GM19025 (cell line): ENCODE measurements at regions not wholly inside any gene's neighbourhood (a gene's known extent, or its start where the extent isn't known, plus 50 kb on each side); places are given as distances from the start of the nearest gene placed in this dataset.
"Not testable (repeated sequence)": the region's sequence is repeated elsewhere in the genome, so short reads cannot be mapped to it uniquely, and the experiment has no call there.

Experiments
- ATAC-seq: cut with Tn5 transposase; IDR thresholded peaks from one replicate; pipeline ENCODE4 v1.9.1; 2021; ENCODE audit warnings: mild to moderate bottlenecking, low read depth, moderate library complexity; ENCODE audit not compliant: unreplicated experiment

GRCh38 chr13:87274209-87274819 lies 396.9 kb upstream of the SLITRK5 start:
- ATAC-seq: no peak

GRCh38 chr13:87280139-87280538 lies 391.0 kb upstream of the SLITRK5 start:
- ATAC-seq: no peak

GRCh38 chr13:87287721-87288120 lies 383.4 kb upstream of the SLITRK5 start:
- no peak for ATAC-seq

GRCh38 chr13:87295636-87296035 lies 375.5 kb upstream of the SLITRK5 start:
- ATAC-seq: no peak

- no peak for ATAC-seq
These were observed 369.1 kb upstream of the SLITRK5 start for GRCh38 chr13:87302034-87302433.

GRCh38 chr13:87302931-87303330 lies 368.2 kb upstream of the SLITRK5 start:
- ATAC-seq: no peak

- no peak for ATAC-seq
These were observed 360.0 kb upstream of the SLITRK5 start for GRCh38 chr13:87311165-87311564.

GRCh38 chr13:87314822-87315221 lies 356.3 kb upstream of the SLITRK5 start:
- ATAC-seq: no peak

- no peak for ATAC-seq
These were observed 348.8 kb upstream of the SLITRK5 start for GRCh38 chr13:87322386-87322785.

- no peak for ATAC-seq
These were observed 346.6 kb upstream of the SLITRK5 start for GRCh38 chr13:87324558-87324957.

- ATAC-seq: no peak
These were observed 340.0 kb upstream of the SLITRK5 start for GRCh38 chr13:87331178-87331577.

- no peak for ATAC-seq
These were observed 337.6 kb upstream of the SLITRK5 start for GRCh38 chr13:87333599-87333998.

GRCh38 chr13:87334176-87334575 lies 337.0 kb upstream of the SLITRK5 start:
- ATAC-seq: no peak

- not testable (repeated sequence) for ATAC-seq
These were observed 334.8 kb upstream of the SLITRK5 start for GRCh38 chr13:87336346-87336889.

GRCh38 chr13:87344176-87344575 lies 327.0 kb upstream of the SLITRK5 start:
- ATAC-seq: no peak

- no peak for ATAC-seq
These were observed 315.7 kb upstream of the SLITRK5 start for GRCh38 chr13:87355451-87355850.

GRCh38 chr13:87356314-87356713 lies 314.9 kb upstream of the SLITRK5 start:
- ATAC-seq: no peak

- no peak for ATAC-seq
These were observed 312.9 kb upstream of the SLITRK5 start for GRCh38 chr13:87358319-87358718.

GRCh38 chr13:87361216-87361615 lies 310.0 kb upstream of the SLITRK5 start:
- ATAC-seq: no peak

GRCh38 chr13:87368639-87369038 lies 302.5 kb upstream of the SLITRK5 start:
- ATAC-seq: no peak

GRCh38 chr13:87376081-87376480 lies 295.1 kb upstream of the SLITRK5 start:
- no peak for ATAC-seq

GRCh38 chr13:87384099-87384498 lies 287.1 kb upstream of the SLITRK5 start:
- ATAC-seq: no peak

GRCh38 chr13:87393358-87393757 lies 277.8 kb upstream of the SLITRK5 start:
- no peak for ATAC-seq
